ENCODE measurements at regions not wholly inside any gene's neighbourhood (a gene's known extent, or its start where the extent isn't known, plus 50 kb on each side); places are given as distances from the start of the nearest gene placed in this dataset.
"Not testable (repeated sequence)": the region's sequence is repeated elsewhere in the genome, so short reads cannot be mapped to it uniquely, and the experiment has no call there.

GRCh38 chr6:6879586-6879974 lies 228.2 kb upstream of the RREB1 start:
- not testable (repeated sequence) for H3K36me3 Mint-ChIP-seq, H3K27ac Mint-ChIP-seq, H3K4me1 Mint-ChIP-seq, H3K4me3 Mint-ChIP-seq, DNase-seq, H3K9me3 Mint-ChIP-seq
- H3K27me3 Mint-ChIP-seq (ENCODE audit: low read depth in 3 of 3), result peaks cover 4 to 12% (median 5%) of the 10 kb centered on the region in 3 donors

GRCh38 chr6:6880745-6881437 lies 226.9 kb upstream of the RREB1 start:
- H3K36me3 Mint-ChIP-seq, result no peaks in the 10 kb centered on the region
- H3K4me3 Mint-ChIP-seq, result no peak overlapping the region
- H3K27me3 Mint-ChIP-seq (ENCODE audit: low read depth in 3 of 3), result peaks cover 3 to 9% (median 4%) of the 10 kb centered on the region in 3 donors
- no peak for DNase-seq
- no peak overlapping the region for H3K27ac Mint-ChIP-seq
- no peaks in the 10 kb centered on the region for H3K9me3 Mint-ChIP-seq
- no peaks in the 10 kb centered on the region for H3K4me1 Mint-ChIP-seq

DNA sequence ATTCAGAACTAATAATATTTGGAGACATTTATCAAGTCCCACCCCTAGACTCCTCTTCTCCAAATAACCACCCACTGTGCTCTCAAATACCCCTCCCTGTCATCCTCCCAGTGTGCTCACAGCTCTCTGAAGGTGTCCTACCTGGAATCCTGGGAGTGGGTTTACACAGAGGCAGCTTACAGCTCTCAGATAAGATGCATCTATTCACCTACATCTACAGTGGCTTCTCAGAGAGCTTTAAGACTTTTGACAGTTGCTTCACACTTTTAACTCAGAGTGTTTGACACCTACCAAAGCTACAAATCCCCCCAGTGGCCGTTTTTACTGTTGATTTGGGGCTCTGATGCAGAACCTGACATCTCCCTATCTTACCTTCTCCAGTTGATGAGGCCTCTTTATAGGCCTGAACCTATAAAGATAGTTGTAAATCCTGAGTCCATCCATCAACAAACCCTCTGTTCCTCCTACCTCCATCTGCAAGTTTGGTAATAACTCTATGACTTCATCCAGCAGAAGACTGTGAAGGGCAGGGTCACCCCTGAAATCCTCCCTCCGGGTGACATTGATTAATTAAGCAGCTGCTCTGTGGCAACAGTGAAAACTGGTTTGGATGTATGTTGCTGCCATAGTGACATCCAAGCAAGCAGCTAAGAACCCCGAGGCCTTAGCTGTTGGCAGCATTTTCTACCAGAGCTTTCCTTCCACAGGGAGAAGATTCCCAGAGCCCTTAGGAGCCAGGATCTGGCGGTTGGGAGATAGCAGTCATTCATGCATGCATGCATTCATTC lies 226.1 kb upstream of the RREB1 start:
- no peaks in the 10 kb centered on the region for H3K4me1 Mint-ChIP-seq
- H3K36me3 Mint-ChIP-seq, result no peaks in the 10 kb centered on the region
- no peak overlapping the region for H3K27ac Mint-ChIP-seq
- H3K9me3 Mint-ChIP-seq, result no peaks in the 10 kb centered on the region
- no peak overlapping the region for H3K4me3 Mint-ChIP-seq
- H3K27me3 Mint-ChIP-seq (ENCODE audit: low read depth in 3 of 3), result peaks cover 3 to 11% (median 4%) of the 10 kb centered on the region in 3 donors
- DNase-seq, result no peak

GRCh38 chr6:6882592-6882991 lies 225.2 kb upstream of the RREB1 start:
- Mint-ChIP-seq H3K27me3 (ENCODE audit: low read depth in 3 of 3) (peaks cover 3 to 11% (median 4%) of the 10 kb centered on the region in 3 donors), H3K9me3 (no peaks in the 10 kb centered on the region), H3K4me1 (no peaks in the 10 kb centered on the region), H3K4me3 (no peak overlapping the region), H3K36me3 (no peaks in the 10 kb centered on the region), H3K27ac (no peak overlapping the region)
- no peak for DNase-seq

- no peak overlapping the region for H3K27ac Mint-ChIP-seq
- no peaks in the 10 kb centered on the region for H3K9me3 Mint-ChIP-seq
- H3K4me1 Mint-ChIP-seq, result no peaks in the 10 kb centered on the region
- DNase-seq, result no peak
- no peak overlapping the region for H3K4me3 Mint-ChIP-seq
- peaks cover 3 to 11% (median 4%) of the 10 kb centered on the region in 3 donors for H3K27me3 Mint-ChIP-seq (ENCODE audit: low read depth in 3 of 3)
- no peaks in the 10 kb centered on the region for H3K36me3 Mint-ChIP-seq
Observed at GRCh38 chr6:6883011-6883410, 224.8 kb upstream of the RREB1 start.

GRCh38 chr6:6884193-6884627 lies 223.6 kb upstream of the RREB1 start:
- H3K27ac Mint-ChIP-seq, result no peak overlapping the region
- no peaks in the 10 kb centered on the region for H3K9me3 Mint-ChIP-seq
- no peak overlapping the region for H3K4me3 Mint-ChIP-seq
- no peaks in the 10 kb centered on the region for H3K4me1 Mint-ChIP-seq
- no peak for DNase-seq
- H3K36me3 Mint-ChIP-seq, result no peaks in the 10 kb centered on the region
- H3K27me3 Mint-ChIP-seq (ENCODE audit: low read depth in 3 of 3), result peaks cover 2 to 7% (median 6%) of the 10 kb centered on the region in 3 donors

DNA sequence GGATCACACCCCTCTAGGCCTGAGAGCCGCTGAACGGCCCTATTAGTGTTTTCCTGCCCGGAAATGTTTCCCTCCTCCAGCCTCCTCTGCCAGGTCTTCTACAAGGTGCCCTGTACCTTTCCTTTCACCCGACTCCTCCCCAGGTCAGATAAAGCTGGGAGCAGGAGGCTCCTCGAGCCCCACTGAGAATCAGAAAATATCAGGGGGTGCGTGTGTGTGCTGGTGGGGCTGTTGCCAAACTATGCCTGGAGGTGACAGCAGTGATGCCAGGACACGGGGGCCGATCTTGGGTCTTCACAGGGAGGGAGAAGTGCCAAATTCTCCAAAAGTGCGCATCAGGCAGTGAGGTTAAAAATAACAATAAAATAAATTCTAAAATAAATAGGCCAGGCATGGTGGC lies 222.8 kb upstream of the RREB1 start:
- DNase-seq, result no peak
- peaks cover 0 to 5% (median 3%) of the 10 kb centered on the region in 3 donors for H3K27me3 Mint-ChIP-seq (ENCODE audit: low read depth in 3 of 3)
- no peak overlapping the region for H3K27ac Mint-ChIP-seq
- no peaks in the 10 kb centered on the region for H3K9me3 Mint-ChIP-seq
- H3K4me1 Mint-ChIP-seq, result no peaks in the 10 kb centered on the region
- H3K4me3 Mint-ChIP-seq, result no peak overlapping the region
- no peaks in the 10 kb centered on the region for H3K36me3 Mint-ChIP-seq

- Mint-ChIP-seq H3K4me3 (no peak overlapping the region), H3K27me3 (ENCODE audit: low read depth in 3 of 3) (peaks cover 0 to 6% (median 5%) of the 10 kb centered on the region in 3 donors), H3K27ac (no peak overlapping the region), H3K4me1 (no peaks in the 10 kb centered on the region), H3K9me3 (no peaks in the 10 kb centered on the region), H3K36me3 (no peaks in the 10 kb centered on the region)
- no peak for DNase-seq
Observed at GRCh38 chr6:6885521-6886170, 222.1 kb upstream of the RREB1 start.

DNA sequence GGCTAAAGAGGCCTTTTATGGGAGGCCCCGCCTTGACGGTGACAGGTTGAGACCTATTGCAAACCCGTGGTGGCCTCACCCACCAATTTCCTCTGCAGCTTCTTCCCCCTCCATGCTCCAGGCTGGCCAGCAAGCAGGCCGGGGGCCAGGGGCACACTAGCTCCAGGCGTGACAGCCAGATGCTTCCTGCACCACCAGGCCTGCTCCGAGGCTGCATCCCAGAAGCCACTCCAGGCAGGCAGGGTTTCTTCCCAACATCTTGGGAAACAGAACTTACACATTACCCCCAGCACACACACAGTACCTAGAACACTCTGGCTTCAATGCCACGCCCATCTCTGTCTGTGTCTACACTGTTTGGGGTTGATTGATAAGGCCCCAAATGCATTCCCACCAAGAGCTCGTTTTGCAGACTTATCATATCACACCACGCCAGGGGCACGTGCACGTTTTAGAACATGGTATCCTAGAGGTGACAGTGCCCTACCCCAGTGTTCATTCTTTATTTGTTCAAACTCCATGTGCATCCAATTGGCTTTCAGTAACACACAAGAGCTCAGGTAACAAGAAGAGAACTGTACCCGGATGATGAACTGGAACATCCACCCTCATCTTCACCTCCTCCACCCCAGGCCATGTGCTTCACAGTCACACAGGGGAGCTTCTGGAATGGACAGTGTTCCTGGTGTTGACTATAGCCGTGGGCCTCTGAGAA lies 221.4 kb upstream of the RREB1 start:
- Mint-ChIP-seq H3K27ac (no peak overlapping the region), H3K27me3 (ENCODE audit: low read depth in 3 of 3) (peaks cover 0 to 6% (median 5%) of the 10 kb centered on the region in 3 donors), H3K4me1 (no peaks in the 10 kb centered on the region), H3K4me3 (no peak overlapping the region), H3K36me3 (no peaks in the 10 kb centered on the region), H3K9me3 (no peaks in the 10 kb centered on the region)
- DNase-seq, result no peak

DNA sequence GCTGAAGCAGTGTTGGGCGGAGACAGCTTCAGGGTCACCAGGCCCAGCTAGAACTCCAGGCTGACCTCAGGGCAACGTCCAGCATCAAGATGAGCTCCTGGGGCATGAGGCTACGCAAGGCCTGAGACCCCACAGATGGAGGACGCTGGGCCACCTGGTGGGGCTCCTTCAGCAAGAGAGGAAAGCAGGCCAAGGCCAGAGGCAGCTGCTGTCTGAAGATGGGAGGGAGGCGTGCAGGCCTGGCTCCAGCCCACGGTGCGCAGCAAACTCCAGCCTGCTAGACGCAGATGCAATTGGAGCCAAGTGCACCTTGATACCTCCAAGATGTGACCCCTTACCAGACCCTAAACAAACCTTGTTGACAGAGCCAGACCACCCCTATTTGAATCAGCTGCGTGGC lies 220.9 kb upstream of the RREB1 start:
- no peak for DNase-seq
- no peak overlapping the region for H3K4me3 Mint-ChIP-seq
- H3K27ac Mint-ChIP-seq, result no peak overlapping the region
- H3K9me3 Mint-ChIP-seq, result no peaks in the 10 kb centered on the region
- peaks cover 0 to 6% (median 5%) of the 10 kb centered on the region in 3 donors for H3K27me3 Mint-ChIP-seq (ENCODE audit: low read depth in 3 of 3)
- H3K36me3 Mint-ChIP-seq, result no peaks in the 10 kb centered on the region
- H3K4me1 Mint-ChIP-seq, result peaks cover 0 to 3% of the 10 kb centered on the region in 2 donors

DNA sequence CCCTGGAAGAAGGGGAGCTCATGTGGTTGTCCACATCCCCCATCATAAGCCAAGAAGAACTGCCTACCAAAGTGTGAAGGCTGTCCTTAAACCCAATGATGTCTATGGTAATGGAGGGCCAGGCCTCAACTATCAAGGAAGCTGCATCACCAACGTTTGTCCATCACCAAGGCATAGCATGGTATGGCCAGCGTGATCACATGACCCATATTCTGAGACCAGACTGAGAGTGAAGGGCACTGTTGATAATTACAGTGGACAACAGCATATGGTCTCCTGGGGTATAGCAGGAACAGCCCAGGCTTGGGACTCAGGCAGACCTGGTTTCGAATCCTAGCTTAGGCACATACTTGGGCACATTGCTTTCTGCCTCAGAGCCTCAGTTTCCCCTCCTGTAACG lies 218.2 kb upstream of the RREB1 start:
- DNase-seq, result no peak
- H3K36me3 Mint-ChIP-seq, result no peaks in the 10 kb centered on the region
- H3K9me3 Mint-ChIP-seq, result no peaks in the 10 kb centered on the region
- no peak overlapping the region for H3K27ac Mint-ChIP-seq
- peaks cover 0 to 9% of the 10 kb centered on the region in 2 donors for H3K4me1 Mint-ChIP-seq
- H3K4me3 Mint-ChIP-seq, result no peak overlapping the region
- H3K27me3 Mint-ChIP-seq (ENCODE audit: low read depth in 3 of 3), result peaks cover 0 to 6% (median 2%) of the 10 kb centered on the region in 3 donors

DNA sequence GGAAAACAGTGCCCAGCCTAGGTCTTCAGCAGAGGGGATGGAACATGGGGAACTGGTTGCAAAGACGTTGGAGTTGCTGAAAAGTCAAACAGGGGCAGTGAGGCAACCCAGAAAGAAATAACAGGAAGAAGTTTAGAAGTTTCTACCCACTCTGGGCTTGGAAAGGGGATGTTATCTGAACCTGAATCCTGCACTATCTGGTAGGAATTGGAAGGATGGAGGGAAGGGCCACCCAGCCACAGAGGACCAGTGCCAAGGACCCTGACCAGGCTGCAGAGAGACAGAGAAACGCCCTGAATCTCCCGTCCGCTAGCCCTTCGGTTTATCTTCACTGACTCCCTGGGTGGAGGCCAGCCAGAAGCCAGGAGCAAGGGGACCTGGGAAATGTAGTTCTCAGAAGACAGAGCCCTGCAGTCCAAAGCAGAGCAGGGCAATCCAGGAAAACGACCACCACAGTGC lies 217.3 kb upstream of the RREB1 start:
- Mint-ChIP-seq H3K4me1 (peaks cover 0 to 9% of the 10 kb centered on the region in 2 donors), H3K27ac (no peak overlapping the region), H3K27me3 (ENCODE audit: low read depth in 3 of 3) (peaks cover 0 to 6% (median 2%) of the 10 kb centered on the region in 3 donors), H3K4me3 (no peak overlapping the region), H3K9me3 (no peaks in the 10 kb centered on the region), H3K36me3 (no peaks in the 10 kb centered on the region)
- DNase-seq, result no peak

GRCh38 chr6:6891125-6891721 lies 216.5 kb upstream of the RREB1 start:
- Mint-ChIP-seq H3K4me1 (peaks cover 0 to 9% of the 10 kb centered on the region in 2 donors), H3K27ac (no peak overlapping the region), H3K27me3 (ENCODE audit: low read depth in 3 of 3) (peaks cover 0 to 6% (median 1%) of the 10 kb centered on the region in 3 donors), H3K36me3 (no peaks in the 10 kb centered on the region), H3K9me3 (no peaks in the 10 kb centered on the region), H3K4me3 (no peak overlapping the region)
- DNase-seq, result no peak

Data from immature natural killer cell (primary cell).